Thyroid gland (tissue), 4 donors: ENCODE measurements at regions not wholly inside any gene's neighbourhood (a gene's known extent, or its start where the extent isn't known, plus 50 kb on each side); places are given as distances from the start of the nearest gene placed in this dataset.

ENCODE experiments used
- CTCF ChIP-seq, 6 experiments: fragments of 200-600 bp in 3 of 6; fragments of 450-650 bp in 3 of 6; sonication (generic) in 3 of 6; IDR thresholded peaks; one replicate each; pipeline ENCODE4 v1.5.1; 2016 to 2019; ENCODE audit warnings: antibody characterized with exemption in 6 of 6, mild to moderate bottlenecking in 2 of 6, inconsistent platforms in 1 of 6, moderate library complexity in 1 of 6
- POLR2A ChIP-seq, 2 donors: fragments of 450-650 bp; IDR thresholded peaks; one replicate each; pipeline ENCODE4 v1.6.1; 2017; ENCODE audit warnings: antibody characterized with exemption in 2 of 2, mild to moderate bottlenecking in 2 of 2, moderate library complexity in 1 of 2

GRCh38 chr3:31331278-31331677 lies 201.4 kb upstream of the STT3B start:
- TF ChIP-seq CTCF (IDR thresholded peaks at IDR 0.05) = no peak
- TF ChIP-seq POLR2A (IDR thresholded peaks at IDR 0.05) = no peak
